NCI-H146 treated with DMSO at 0.1 percent for 48 hours (cell line): ENCODE measurements at regions not wholly inside any gene's neighbourhood (a gene's known extent, or its start where the extent isn't known, plus 50 kb on each side); places are given as distances from the start of the nearest gene placed in this dataset.

ENCODE experiments used
- DNase-seq: peaks from one replicate; lab custom pipeline; 2025; ENCODE audit not compliant: unreplicated experiment; lab: John Stamatoyannopoulos, UW

DNA sequence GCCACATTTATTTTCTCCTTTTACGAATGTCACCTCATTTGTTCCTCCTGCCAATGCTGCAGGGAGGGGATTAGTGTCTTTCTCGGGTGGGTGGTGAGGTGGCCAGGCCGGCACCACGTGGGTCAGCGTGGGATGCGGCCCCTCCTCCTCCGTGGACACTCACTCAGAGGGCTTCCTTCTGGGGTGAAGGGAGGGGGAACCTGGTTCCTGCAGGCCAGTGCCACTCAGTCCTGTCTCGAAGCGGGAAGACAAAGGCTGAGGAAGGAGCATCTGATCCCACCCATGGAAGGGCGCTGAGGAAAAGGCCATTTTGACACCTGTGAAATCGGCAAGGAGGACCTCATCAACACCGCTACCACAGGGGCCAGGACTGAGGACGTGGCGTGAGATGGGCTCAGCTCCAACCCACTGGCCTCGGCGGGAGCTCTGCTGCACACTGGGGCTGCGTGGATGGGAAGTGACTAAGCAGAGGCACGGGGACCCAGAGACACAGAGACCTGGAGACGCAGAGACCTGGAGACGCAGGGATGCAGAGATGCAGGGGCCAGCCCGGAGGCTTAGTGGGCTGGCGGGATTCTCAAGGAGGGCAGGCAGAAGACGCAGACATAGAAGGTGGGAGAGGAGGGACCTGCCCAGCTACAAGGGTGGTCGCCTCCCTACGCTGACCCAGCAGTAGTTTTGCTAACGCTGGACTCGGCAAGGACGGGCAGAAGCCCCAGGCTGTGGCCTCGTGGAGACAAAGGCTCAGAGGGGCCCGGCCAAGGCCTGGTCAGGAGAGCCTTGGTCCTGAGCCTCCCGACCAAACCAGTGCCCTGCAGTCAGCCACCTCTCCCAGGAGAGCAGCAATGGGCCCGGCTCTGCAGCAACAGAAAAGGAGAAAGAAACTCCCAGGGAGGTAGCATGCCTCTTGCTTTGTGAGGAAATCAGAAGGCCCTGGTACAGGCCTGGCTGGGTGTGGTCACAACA lies 1071.2 kb downstream of the BRD1 start:
- DNase-seq: no peak

DNA sequence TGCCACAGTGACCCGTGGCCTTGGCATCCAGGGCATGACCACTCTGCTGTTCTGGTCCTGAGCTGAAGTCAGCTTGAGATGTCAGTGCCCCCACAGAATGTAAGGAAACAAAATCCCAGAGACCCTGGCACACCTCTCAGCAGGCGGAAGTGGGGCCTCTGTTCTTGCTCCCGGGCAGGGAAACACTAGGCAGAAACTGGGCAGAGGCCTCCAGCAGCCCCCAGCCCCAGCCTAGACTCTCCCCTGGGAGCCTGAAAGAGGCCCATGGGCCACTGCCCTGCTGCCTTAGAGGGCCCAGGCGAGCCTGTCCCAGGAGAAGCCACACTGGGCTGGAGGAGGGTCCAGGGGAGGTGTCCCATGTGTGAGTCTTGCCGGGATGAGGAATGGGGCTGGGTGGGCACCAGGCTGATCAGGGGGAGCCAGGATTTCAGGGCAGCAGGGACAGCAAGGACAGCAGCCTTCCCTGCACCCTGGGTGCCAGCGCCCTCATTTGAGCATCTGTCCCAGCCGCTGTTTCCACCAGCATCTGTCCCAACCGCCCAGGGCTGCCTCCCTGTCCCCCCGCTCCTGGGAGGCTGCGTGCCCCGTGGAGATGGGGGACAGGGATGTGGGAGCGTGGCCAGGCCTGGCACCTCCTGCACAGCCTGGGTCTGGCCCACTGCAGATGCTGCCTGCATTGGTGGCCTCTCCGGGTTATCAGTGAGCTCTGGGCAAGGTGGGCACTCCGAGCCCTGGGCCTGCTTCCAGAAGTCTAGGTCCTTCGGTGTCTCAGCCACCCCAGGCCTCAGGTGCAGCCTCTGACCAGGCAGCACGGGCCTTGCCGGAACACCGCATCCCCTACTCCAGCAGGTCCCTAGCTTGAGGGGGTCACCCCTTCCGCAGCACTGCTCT lies 1072.4 kb downstream of the BRD1 start:
- no peak for DNase-seq

- no peak for DNase-seq
Measured at GRCh38 chr22:48754611-48755058, 1073.0 kb downstream of the BRD1 start.

DNA sequence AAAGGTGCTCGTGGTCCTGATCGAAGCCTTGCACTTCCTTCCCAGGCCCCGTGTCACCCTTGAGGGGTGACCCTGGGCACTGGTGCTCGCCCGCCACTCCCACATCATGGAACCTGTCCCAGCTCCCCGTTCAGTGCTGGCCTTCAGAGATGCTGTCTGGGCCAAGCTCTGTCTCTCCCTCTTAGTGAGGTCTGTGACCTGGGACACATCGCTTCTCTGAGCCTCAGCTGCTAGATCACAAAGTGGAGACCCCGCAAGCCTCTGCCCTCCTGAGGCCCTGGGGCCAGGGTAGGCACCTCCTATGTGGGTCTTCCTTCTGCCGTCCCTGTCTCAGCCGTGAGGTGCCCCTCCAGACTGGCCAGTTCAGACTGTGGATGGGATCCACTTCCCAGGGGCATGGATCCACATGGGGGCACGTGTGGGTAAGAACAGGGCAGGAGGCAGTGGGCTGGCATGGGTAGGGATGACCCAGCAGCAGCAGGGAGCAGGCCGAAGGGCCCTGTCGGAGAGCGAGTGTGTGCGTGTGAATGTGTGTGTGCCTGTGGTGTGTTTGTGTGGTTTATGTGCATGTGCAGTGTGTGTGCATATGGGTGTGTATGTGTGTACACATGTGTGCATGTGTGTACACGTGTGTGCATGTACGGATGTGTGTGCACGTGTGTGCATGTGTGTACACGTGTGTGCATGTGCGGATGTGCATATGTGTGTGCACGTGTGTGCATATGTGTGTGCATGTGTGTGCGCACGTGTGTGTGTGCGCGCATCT lies 1073.7 kb downstream of the BRD1 start:
- DNase-seq: no peak

GRCh38 chr22:48753381-48753730 lies 1074.3 kb downstream of the BRD1 start:
- no peak for DNase-seq

DNA sequence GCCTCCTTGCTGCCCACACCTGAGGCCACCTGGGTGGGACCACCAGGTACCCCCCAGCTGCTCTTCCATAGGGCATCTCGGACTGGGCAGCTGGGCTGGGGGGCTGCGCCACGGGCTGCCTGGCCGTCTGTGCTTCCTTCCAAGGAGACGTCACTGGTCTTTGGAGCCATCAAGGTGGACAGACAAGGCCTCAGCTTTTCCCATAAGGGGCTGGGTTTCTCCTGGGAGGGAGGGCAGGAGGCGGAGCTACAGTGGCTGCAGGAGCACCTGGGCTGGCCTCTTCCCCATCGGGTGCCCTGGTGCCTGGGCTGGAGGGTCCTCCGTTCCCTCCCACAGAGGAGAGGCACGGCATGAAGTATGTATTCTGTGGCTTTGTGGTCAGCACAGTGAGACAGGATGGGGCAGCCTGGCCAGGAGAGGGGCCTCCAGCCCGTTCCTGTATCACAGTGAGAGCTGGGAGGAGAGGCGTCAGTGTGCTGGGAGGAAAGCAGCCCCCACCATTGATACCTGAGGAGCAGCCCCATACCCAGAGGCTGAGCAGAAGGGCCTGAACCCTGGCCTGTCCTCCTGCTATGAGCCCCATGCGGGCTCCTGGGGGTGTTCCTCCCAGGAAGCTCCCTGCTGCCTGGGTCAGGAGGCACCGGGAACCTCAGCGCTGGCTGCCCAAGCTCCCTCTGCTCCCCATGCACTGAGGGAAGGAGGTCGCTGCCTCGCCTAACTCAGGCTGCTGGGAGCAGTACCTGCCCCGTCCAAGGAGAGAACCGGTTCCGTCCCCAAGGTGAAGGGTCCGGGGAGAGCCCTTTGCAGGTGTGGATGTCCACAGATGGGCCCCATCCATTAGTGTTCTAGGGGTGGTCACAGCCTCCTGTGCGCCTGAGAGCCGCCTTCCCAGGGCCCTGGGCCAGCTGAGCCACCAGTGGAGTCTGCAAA lies 1075.0 kb downstream of the BRD1 start:
- DNase-seq: no peak

DNA sequence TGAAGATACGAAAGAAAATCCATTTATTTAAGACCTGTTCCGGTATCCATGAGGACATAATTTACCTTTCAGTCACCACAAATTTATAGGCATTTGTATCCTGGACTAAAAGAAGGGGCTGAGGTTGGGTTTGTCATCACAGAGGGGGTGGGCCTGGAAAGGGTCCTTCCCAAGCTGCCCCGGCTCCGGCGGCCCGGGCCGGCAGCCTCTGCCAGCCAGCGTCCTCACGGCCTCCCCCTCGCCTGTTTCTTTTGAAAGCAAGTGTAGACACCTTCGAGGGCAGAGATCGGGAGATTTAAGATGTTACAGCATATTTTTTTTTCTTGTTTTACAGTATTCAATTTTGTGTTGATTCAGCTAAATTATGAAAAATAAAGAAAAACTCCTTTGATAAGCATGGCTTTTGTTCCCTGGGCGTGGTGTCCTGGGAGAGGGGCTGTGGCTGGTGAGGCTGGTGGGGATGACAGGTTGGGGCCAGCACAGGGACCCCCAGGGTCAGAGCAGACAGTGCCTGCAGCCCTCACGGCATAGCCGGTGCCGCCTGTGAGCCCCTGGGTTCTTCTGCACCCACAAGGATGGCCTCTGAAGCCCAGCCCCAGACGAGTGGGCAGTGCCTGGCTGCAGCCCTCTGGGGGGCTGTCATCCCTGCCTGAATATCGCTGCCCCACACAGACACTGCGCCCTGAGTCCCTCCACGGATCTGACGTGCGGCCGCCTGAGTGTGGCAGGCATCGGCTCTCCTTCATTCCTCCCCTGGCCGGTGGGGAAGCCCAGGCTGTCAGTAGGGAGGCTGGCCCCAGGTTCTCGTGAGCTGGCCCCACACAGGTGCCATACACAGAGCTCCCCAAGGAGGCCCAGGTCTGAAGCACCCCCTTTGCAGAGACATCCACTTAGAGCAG lies 1075.9 kb downstream of the BRD1 start:
- no peak for DNase-seq

GRCh38 chr22:48750826-48751440 lies 1076.7 kb downstream of the BRD1 start:
- DNase-seq: no peak

DNA sequence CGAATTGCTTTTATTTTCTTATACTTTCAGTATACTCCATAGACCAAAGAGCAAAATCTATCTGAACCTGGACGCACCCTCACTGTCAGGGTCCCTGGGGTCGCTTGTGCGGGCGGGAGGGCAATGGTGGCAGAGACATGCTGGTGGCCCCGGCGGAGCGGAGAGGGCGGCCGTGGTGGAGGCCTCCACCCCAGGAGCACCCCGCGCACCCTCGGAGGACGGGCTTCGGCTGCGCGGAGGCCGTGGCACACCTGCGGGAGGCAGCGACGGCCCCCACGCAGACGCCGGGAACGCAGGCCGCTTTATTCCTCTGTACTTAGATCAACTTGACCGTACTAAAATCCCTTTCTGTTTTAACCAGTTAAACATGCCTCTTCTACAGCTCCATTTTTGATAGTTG lies 1077.4 kb downstream of the BRD1 start:
- DNase-seq: no peak

GRCh38 chr22:48749555-48750227 lies 1078.0 kb downstream of the BRD1 start:
- no peak for DNase-seq

DNA sequence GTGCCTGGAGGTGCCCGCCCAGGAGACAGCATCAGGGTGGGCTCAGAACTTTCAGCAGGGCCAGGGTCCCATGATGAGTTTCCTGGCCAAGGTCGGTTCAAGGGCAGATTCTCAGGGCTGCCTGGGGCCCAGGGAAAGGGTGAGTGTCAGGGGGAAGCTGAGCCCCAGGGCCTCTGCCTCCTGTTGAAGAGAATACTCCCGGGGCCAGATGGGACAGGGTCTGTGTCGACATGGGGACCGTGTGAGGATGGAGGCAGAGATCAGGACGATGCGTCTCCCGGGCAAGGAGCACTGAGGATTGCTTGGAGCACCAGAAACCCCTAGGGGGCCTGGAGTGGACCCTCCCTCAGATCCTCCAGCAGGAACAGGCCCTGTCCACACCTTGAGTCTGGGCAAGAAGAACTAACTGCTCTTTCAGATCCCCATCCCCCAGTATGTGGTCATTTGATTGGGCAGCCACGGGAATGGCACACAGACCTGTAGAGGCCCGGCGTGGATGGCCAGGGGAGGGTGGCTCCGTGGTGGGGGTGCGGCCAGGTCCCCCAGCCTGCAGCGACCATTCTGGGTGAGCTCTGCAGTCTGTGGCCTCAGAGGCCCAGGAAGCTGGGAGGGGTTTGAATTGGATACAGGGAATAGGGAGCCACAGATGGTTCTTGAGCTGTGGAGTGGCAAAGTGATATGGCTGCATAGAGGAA lies 1078.7 kb downstream of the BRD1 start:
- DNase-seq: no peak

DNA sequence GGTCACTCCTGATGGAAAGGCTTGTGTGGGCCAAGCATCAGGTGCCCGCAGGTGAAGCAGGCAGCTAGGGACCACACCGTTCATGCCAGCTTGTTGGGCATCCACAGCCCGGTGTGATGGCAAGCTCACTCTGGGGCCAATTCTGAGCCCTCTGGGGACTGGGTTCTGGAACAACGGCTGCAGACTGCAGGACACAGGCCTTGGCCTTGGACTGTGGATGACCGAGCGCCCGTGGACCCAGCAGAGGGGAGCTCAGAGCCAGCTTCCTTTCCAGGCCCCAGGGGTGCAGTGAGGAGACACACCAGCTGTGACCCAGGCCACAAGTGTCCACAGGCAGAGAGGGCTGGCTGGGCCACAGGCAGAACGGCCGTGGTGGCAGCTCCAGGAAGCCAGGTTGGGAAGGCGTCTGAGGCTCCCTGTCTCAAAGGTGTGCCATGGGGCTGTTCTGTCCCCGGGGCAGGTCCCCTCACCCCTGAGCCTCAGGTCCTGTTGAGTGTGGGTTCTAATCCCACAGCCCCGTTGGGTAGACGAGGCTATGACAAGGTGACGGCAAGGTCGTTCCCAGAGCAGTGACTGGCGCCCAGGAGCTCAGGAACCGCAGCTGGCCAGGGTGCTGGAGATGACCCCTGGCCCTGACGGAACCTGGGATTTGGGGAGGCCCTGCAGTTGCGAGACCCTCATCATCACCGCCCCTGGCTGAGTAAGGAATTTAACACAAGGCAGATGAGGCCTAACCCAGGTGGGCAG lies 1079.4 kb downstream of the BRD1 start:
- DNase-seq: no peak

DNA sequence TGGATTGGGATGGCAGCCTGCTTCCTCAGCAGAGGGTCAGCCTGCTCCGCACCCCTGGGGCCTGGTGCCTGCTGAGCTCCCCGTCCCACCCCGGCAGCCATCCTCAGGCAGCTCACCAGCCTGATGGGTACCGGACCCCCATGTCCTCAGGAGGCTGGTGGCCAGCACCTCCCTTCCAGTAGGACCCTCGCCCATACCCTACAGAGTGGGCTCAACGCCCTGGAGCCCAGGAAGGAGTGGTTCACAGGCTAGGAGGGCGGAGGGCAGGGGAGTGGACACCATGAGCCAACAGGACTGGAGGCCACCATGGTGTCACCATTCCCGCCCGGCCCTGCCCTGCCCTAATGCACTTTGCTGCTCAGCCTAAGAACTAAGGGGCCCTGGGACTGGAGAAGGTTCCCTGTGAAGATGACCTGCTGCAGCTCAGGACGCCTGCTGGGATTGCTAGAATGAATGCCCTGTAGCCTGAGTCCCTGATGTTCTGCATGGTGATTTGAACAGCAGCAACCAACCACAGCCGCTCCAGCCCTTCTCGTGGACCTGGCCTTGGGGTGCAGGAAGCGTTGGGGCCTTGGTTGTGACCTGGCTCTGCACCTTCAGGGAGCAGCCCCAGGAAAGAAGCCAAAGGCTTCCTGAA lies 1080.8 kb downstream of the BRD1 start:
- DNase-seq: no peak

DNA sequence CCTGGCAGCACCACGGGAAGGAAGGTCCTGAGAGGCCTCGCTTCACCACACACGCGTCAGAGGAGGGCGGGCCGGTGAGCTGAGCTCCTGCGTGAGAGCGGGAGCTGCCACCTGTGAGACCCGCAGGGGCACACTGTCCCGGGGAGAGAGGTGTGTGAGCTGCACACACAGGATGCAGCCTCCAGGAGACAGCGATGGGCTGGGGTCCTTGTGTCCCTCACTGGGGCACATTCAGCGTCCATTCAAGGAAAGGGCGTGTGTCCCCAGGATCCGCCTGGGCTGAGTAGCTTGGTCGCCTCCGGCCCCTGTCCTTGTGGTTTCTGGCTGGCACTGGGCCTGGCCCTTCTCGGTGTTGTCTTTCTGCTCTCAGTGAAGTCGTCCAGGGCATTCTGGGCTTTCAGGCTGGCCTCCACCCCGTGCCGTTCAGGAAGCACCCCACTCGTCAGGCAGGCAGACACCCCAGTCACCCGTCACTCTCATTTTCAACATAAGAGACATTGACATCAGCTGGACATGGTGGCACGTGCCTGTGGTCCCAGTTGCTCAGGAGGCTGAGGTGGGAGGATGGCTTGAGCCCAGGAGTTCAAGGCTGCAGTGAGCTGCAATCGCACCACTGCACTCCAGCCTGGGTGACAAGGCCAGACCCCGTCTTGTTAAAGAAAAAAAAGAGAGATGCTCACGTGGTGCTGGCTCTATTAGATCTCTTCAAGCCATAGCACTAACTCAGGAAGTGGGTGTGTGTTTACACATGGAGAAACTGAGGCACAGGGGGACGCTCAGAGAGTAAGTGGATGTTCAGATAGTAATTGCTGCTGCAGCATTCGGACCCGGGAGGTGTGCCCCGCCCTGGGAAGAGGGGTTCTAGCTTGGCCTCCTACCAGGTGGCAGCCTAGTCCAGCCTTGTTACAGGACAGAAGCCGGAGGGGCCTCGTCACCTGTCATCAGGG lies 1081.6 kb downstream of the BRD1 start:
- DNase-seq: no peak
